Mesendoderm (in vitro differentiated cells): ENCODE measurements at regions not wholly inside any gene's neighbourhood (a gene's known extent, or its start where the extent isn't known, plus 50 kb on each side); places are given as distances from the start of the nearest gene placed in this dataset.
A peak's percentile ranks its signal among the peaks of the same experiment; 100 is the strongest.
"Not testable (repeated sequence)": the region's sequence is repeated elsewhere in the genome, so short reads cannot be mapped to it uniquely, and the experiment has no call there.

Experiments used
- DNase-seq: peaks from one replicate; pipeline ENCODE4 v3.0.0; 2013
- H2AK5ac ChIP-seq: 2 replicates; pipeline ENCODE4 v1.6.1; 2013; ENCODE audit warnings: low read length, inconsistent platforms
- H2BK120ac ChIP-seq: 2 replicates; pipeline ENCODE4 v1.6.1; 2013; ENCODE audit warnings: low read depth, mild to moderate bottlenecking, low read length, moderate library complexity, mixed read lengths
- H2BK15ac ChIP-seq: replicated peaks from 2 replicates; pipeline ENCODE4 v1.6.1; 2013; ENCODE audit warnings: low read depth, mild to moderate bottlenecking, moderate library complexity
- H2BK5ac ChIP-seq: 2 replicates; pipeline ENCODE4 v1.6.1; 2013; ENCODE audit warnings: low read length, inconsistent platforms
- H3K18ac ChIP-seq: 2 replicates; pipeline ENCODE4 v1.6.1; 2013; ENCODE audit warnings: mild to moderate bottlenecking, low read length, mixed read lengths
- H3K23ac ChIP-seq: one replicate; pipeline ENCODE4 v1.6.1; 2013; ENCODE audit warnings: low read length
- H3K27ac ChIP-seq: 2 replicates; pipeline ENCODE4 v1.5.1; 2013; ENCODE audit warnings: low read depth, mild to moderate bottlenecking, inconsistent platforms, low read length, moderate library complexity
- H3K27me3 ChIP-seq: 2 replicates; pipeline ENCODE4 v1.6.1; 2013; ENCODE audit warnings: low read length, control low read depth, mild to moderate bottlenecking, inconsistent platforms; ENCODE audit not compliant: insufficient read depth, poor library complexity
- H3K36me3 ChIP-seq: 2 replicates; pipeline ENCODE4 v1.6.1; 2013; ENCODE audit warnings: low read length, inconsistent platforms; ENCODE audit not compliant: control insufficient read depth, insufficient read depth
- H3K4ac ChIP-seq: one replicate; pipeline ENCODE4 v1.6.1; 2013; ENCODE audit warnings: low read depth, mild to moderate bottlenecking, low read length, moderate library complexity
- H3K4me1 ChIP-seq: 2 replicates; pipeline ENCODE4 v1.6.1; 2013; ENCODE audit warnings: low read depth, low read length, inconsistent platforms; ENCODE audit not compliant: control insufficient read depth
- H3K4me2 ChIP-seq: 2 replicates; pipeline ENCODE4 v1.6.1; 2013; ENCODE audit warnings: low read length
- H3K4me3 ChIP-seq: 2 replicates; pipeline ENCODE4 v1.5.1; 2013; ENCODE audit warnings: mild to moderate bottlenecking, low read length
- H3K56ac ChIP-seq: one replicate; pipeline ENCODE4 v1.6.1; 2013; ENCODE audit warnings: low read length
- H3K79me1 ChIP-seq: 2 replicates; pipeline ENCODE4 v1.6.1; 2013; ENCODE audit warnings: low read length, inconsistent platforms
- H3K79me2 ChIP-seq: 2 replicates; pipeline ENCODE4 v1.6.1; 2013; ENCODE audit warnings: mild to moderate bottlenecking, low read length; ENCODE audit not compliant: control insufficient read depth, insufficient read depth
- H3K9ac ChIP-seq: 2 replicates; pipeline ENCODE4 v1.6.1; 2013; ENCODE audit warnings: low read length, inconsistent platforms
- H4K5ac ChIP-seq: one replicate; pipeline ENCODE4 v1.6.1; 2013; ENCODE audit warnings: low read length
- H4K8ac ChIP-seq: one replicate; pipeline ENCODE4 v1.6.1; 2013; ENCODE audit warnings: low read depth, mild to moderate bottlenecking, control low read depth, low read length, moderate library complexity
- WGBS: extraction: QIAGEN DNeasy Blood & Tissue Kit; methylation state at CpG from one replicate; pipeline ENCODE4 v1.1.7; 2013; ENCODE audit warnings: low lambda C conversion rate, missing lambda C conversion rate; ENCODE audit not compliant: insufficient coverage; ENCODE audit errors: extremely low coverage; 5-methylcytosine and 5-hydroxymethylcytosine counted together

GRCh38 chr9:30609713-30610112 lies 1774.7 kb upstream of the ACO1 start:
- H2BK120ac ChIP-seq, result no peak overlapping the region
- H3K9ac ChIP-seq, result no peak overlapping the region
- no peak overlapping the region for H3K4me2 ChIP-seq
- H3K79me2 ChIP-seq, result no peaks in the 10 kb centered on the region
- no peak overlapping the region for H4K8ac ChIP-seq
- no peak overlapping the region for H3K18ac ChIP-seq
- no peak overlapping the region for H3K4ac ChIP-seq
- 100% methylated on average over 1 of the region's 1 CpG for WGBS
- H4K5ac ChIP-seq, result no peak overlapping the region
- no peak overlapping the region for H3K27ac ChIP-seq
- no peak for DNase-seq
- H2AK5ac ChIP-seq, result no peak overlapping the region
- H2BK5ac ChIP-seq, result no peak overlapping the region
- no peaks in the 10 kb centered on the region for H3K27me3 ChIP-seq
- no peak overlapping the region for H2BK15ac ChIP-seq
- H3K79me1 ChIP-seq, result no peaks in the 10 kb centered on the region
- H3K4me3 ChIP-seq, result no peak overlapping the region
- H3K56ac ChIP-seq, result no peak overlapping the region
- H3K4me1 ChIP-seq, result no peaks in the 10 kb centered on the region
- no peak overlapping the region for H3K23ac ChIP-seq
- H3K36me3 ChIP-seq, result no peaks in the 10 kb centered on the region

DNA sequence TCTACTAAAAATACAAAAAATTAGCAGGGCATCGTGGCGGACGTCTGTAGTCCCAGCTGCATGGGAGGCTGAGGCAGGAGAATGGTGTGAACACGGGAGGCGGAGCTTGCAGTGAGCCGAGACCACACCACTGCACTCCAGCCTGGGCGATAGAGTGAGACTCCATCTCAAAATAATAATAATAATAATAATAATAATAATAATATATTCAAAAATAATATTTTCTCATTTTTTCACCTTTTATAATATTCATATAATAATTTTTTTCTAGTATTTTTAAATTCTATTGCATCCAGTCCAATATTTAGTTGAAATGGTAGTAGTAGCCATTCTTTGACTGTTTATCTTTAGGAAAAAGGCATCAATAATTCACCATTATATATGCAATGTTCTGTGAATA lies 1767.7 kb upstream of the ACO1 start:
- H4K8ac ChIP-seq, H2AK5ac ChIP-seq, H3K36me3 ChIP-seq, H3K79me2 ChIP-seq, H2BK120ac ChIP-seq, H3K4me2 ChIP-seq, H3K79me1 ChIP-seq, H3K4ac ChIP-seq, H3K56ac ChIP-seq, H3K27ac ChIP-seq, DNase-seq, H3K9ac ChIP-seq, H2BK5ac ChIP-seq, H2BK15ac ChIP-seq, H3K4me3 ChIP-seq, H4K5ac ChIP-seq, H3K23ac ChIP-seq, H3K18ac ChIP-seq, H3K27me3 ChIP-seq, H3K4me1 ChIP-seq: not testable (repeated sequence)
- no CpG with 5 or more reads among the region's 7 CpGs for WGBS

DNA sequence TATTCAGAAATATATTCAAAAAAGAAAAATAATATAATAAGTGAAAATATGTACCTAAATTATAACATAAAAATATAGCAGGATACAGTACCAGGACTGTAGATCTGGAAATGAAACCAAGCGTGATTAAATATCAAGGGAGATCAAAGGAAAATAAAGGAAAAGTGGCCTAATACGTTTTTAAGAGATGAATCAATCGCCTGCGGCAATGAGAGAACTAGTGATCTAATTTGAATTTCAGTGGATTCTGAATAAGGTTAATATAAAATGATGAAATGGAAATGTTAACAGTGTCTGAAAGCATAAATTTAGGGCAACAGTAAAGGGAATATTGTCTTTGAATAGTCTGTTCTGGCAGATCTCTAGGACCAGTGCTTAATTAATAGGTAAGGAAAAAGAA lies 1761.9 kb upstream of the ACO1 start:
- H4K8ac ChIP-seq, result no peak overlapping the region

GRCh38 chr9:30628915-30629567 lies 1755.4 kb upstream of the ACO1 start:
- Histone ChIP-seq H3K79me1 (no peaks in the 10 kb centered on the region), H3K9ac (no peak overlapping the region), H3K18ac (no peak overlapping the region), H2BK120ac (no peak overlapping the region), H4K5ac (no peak overlapping the region), H3K4me3 (no peak overlapping the region), H3K56ac (no peak overlapping the region), H3K36me3 (no peaks in the 10 kb centered on the region), H2BK15ac (no peak overlapping the region), H2AK5ac (no peak overlapping the region), H3K4ac (no peak overlapping the region), H3K27me3 (no peaks in the 10 kb centered on the region), H3K27ac (no peak overlapping the region), H3K4me1 (no peaks in the 10 kb centered on the region), H3K23ac (no peak overlapping the region), H3K4me2 (no peak overlapping the region), H4K8ac (no peak overlapping the region), H2BK5ac (no peak overlapping the region), H3K79me2 (no peaks in the 10 kb centered on the region)
- no CpG with 5 or more reads among the region's 2 CpGs for WGBS
- no peak for DNase-seq

More for the DNA sequence above, 1761.9 kb upstream of the ACO1 start:
- H4K5ac ChIP-seq, result no peak overlapping the region
- H3K4me1 ChIP-seq, result no peaks in the 10 kb centered on the region
- no peak overlapping the region for H3K9ac ChIP-seq
- H2BK120ac ChIP-seq, result no peak overlapping the region
- H3K4ac ChIP-seq, result no peak overlapping the region
- H3K4me2 ChIP-seq, result no peak overlapping the region
- 100% methylated on average over 2 of the region's 4 CpGs for WGBS
- H3K27ac ChIP-seq, result no peak overlapping the region
- H3K36me3 ChIP-seq, result no peaks in the 10 kb centered on the region
- no peaks in the 10 kb centered on the region for H3K79me2 ChIP-seq
- H3K79me1 ChIP-seq, result no peaks in the 10 kb centered on the region
- no peak overlapping the region for H3K23ac ChIP-seq
- H3K56ac ChIP-seq, result no peak overlapping the region
- no peak overlapping the region for H3K18ac ChIP-seq
- H3K27me3 ChIP-seq, result no peaks in the 10 kb centered on the region
- no peak overlapping the region for H2AK5ac ChIP-seq
- H3K4me3 ChIP-seq, result no peak overlapping the region
- no peak overlapping the region for H2BK5ac ChIP-seq
- no peak for DNase-seq
- H2BK15ac ChIP-seq, result no peak overlapping the region

DNA sequence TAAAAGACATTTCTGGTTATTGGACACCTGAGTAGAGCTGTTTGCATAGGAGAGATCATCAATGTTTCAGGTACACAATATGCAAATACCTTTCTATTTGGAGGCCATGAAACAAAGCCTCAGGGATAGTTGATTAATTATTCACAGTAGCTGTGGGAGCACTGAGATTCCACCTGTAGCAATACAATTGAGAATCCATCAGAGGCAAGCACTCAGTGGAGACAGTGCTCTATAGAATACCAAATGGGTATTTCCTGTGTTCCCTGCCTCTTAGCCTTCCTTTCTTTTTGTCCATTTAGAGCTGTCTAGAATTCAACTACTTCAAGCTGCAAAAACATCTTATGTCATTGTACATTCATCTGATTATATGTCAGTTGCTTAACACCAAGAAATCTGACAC lies 1754.0 kb upstream of the ACO1 start:
- Histone ChIP-seq H3K27ac (no peak overlapping the region), H3K18ac (no peak overlapping the region), H3K4me2 (no peak overlapping the region), H2AK5ac (no peak overlapping the region), H3K79me1 (no peaks in the 10 kb centered on the region), H2BK120ac (no peak overlapping the region), H3K56ac (no peak overlapping the region), H2BK15ac (no peak overlapping the region), H3K79me2 (no peaks in the 10 kb centered on the region), H4K8ac (no peak overlapping the region), H3K36me3 (no peaks in the 10 kb centered on the region), H3K4me3 (no peak overlapping the region), H3K4me1 (no peaks in the 10 kb centered on the region), H3K4ac (no peak overlapping the region), H4K5ac (no peak overlapping the region), H3K23ac (no peak overlapping the region), H2BK5ac (no peak overlapping the region), H3K9ac (no peak overlapping the region), H3K27me3 (no peaks in the 10 kb centered on the region)
- DNase-seq, result peak; percentile 27

- not testable (repeated sequence) for H2BK120ac ChIP-seq, H3K4me1 ChIP-seq, H3K27me3 ChIP-seq, H3K4ac ChIP-seq, H3K23ac ChIP-seq, H3K79me1 ChIP-seq, H3K18ac ChIP-seq, H3K9ac ChIP-seq, H2AK5ac ChIP-seq, H3K36me3 ChIP-seq, H2BK15ac ChIP-seq, H3K4me3 ChIP-seq, H4K5ac ChIP-seq, H2BK5ac ChIP-seq, H3K56ac ChIP-seq, H3K4me2 ChIP-seq, H4K8ac ChIP-seq, H3K27ac ChIP-seq, H3K79me2 ChIP-seq
- WGBS, result no CpG with 5 or more reads among the region's 6 CpGs
- DNase-seq, result peak; percentile 25
These were observed 1737.8 kb upstream of the ACO1 start for GRCh38 chr9:30646639-30647038.
